ENCODE measurements at regions not wholly inside any gene's neighbourhood (a gene's known extent, or its start where the extent isn't known, plus 50 kb on each side); places are given as distances from the start of the nearest gene placed in this dataset.

DNA sequence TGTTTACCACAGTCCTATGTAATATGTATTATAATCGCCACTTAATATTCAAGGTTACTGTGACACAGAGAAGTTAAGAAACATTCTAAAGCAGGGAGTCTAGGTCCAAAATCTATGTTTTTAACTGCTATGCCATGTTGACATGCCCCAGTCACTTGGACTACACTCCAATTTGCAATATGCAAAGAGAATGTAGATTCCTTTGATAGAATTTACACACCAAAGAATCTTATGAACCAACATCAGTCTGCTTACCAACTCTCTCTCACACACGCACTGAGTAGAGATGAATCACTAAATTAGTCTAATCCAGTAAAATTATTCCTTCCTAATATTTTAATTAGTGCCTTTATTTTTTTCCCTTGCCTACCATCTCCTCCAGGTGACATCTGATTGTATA lies 266.2 kb downstream of the OLFM3 start:
- CTCF ChIA-PET: no interaction called here
- TF ChIP-seq, protein P1, sequence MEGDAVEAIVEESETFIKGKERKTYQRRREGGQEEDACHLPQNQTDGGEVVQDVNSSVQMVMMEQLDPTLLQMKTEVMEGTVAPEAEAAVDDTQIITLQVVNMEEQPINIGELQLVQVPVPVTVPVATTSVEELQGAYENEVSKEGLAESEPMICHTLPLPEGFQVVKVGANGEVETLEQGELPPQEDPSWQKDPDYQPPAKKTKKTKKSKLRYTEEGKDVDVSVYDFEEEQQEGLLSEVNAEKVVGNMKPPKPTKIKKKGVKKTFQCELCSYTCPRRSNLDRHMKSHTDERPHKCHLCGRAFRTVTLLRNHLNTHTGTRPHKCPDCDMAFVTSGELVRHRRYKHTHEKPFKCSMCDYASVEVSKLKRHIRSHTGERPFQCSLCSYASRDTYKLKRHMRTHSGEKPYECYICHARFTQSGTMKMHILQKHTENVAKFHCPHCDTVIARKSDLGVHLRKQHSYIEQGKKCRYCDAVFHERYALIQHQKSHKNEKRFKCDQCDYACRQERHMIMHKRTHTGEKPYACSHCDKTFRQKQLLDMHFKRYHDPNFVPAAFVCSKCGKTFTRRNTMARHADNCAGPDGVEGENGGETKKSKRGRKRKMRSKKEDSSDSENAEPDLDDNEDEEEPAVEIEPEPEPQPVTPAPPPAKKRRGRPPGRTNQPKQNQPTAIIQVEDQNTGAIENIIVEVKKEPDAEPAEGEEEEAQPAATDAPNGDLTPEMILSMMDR (IDR thresholded peaks at IDR 0.05; ENCODE audit: insufficient read depth, low read depth, low read length): no peak
- no peak for DNase-seq (ENCODE audit: low read depth)
- POLR2A ChIA-PET: no interaction called here
- no peak overlapping the region for H3K4me3 ChIP-seq (ENCODE audit: low read depth, low read length)
- no peaks in the 10 kb centered on the region for H3K36me3 ChIP-seq (ENCODE audit: control insufficient read depth, insufficient read depth, low read length)
- H3K27me3 ChIP-seq (ENCODE audit: control insufficient read depth, insufficient read depth, low read length): no peaks in the 10 kb centered on the region

DNA sequence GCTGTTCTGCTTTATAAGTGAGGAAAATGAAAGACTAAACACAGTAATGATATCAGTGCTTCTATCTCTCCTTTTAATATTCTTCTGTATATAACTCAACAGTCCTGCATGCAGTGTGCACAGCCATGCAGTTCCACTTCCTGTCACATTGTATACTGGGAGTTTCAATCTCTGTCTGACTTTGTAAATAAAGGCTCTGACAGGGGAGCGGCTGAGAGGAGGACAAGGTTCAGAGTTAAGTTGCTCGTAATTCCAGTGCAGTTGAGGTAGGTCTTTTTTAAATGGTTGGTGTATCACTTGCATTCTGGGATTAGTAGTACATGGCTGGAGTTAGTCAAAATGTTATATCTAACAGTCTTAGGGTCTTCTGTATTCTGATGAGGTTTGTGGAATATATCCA lies 264.5 kb downstream of the OLFM3 start:
- H3K4me3 ChIP-seq (ENCODE audit: low read depth, low read length): no peak overlapping the region
- no peaks in the 10 kb centered on the region for H3K27me3 ChIP-seq (ENCODE audit: control insufficient read depth, insufficient read depth, low read length)
- DNase-seq (ENCODE audit: low read depth): no peak
- TF ChIP-seq, protein P1 (IDR thresholded peaks at IDR 0.05; ENCODE audit: insufficient read depth, low read depth, low read length): no peak
- POLR2A ChIA-PET: no interaction called here
- no peaks in the 10 kb centered on the region for H3K36me3 ChIP-seq (ENCODE audit: control insufficient read depth, insufficient read depth, low read length)
- CTCF ChIA-PET: no interaction called here

DNA sequence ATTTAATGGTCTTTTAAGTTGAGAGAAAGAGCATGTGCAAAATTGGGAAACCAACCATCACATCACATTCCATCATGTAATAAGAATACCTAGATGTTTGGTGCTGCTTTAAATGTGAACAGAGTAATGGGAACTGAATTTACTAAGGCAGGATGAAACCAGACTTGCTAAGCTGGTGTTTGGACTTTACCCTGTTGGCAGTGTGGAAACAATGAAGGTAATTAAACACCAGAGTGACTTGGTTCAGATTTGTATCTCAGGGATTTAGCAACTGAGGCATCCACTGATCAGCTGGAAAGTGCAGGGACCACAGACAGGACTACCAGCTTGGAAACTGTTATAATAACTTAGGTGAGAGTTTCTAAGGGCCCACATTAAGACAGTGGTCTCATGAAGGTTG lies 263.4 kb downstream of the OLFM3 start:
- TF ChIP-seq, protein P1 (IDR thresholded peaks at IDR 0.05; ENCODE audit: insufficient read depth, low read depth, low read length): no peak
- no peaks in the 10 kb centered on the region for H3K36me3 ChIP-seq (ENCODE audit: control insufficient read depth, insufficient read depth, low read length)
- CTCF ChIA-PET: no interaction called here
- DNase-seq (ENCODE audit: low read depth): no peak
- H3K4me3 ChIP-seq (ENCODE audit: low read depth, low read length): no peak overlapping the region
- no peaks in the 10 kb centered on the region for H3K27me3 ChIP-seq (ENCODE audit: control insufficient read depth, insufficient read depth, low read length)
- POLR2A ChIA-PET: no interaction called here

DNA sequence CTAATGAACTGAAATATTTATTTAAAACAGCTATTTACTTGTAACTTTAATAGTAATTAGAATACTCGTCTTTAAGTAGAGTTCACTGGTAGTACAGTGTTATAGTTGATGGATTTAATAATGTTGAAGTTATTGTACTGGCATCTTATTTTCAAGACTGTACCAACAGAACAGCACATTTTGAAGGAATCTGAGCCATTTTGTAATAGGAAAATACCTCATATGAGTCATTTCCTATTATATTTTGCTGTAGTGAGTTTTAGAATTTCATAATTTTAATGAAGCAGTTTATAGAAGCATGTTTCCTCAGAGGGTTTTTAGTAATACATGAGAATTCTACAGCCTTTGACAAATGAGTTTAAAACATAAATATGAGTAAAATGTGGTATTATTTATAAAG lies 258.3 kb downstream of the OLFM3 start:
- POLR2A ChIA-PET: no interaction called here
- Histone ChIP-seq H3K27me3 (ENCODE audit: control insufficient read depth, insufficient read depth, low read length) (no peaks in the 10 kb centered on the region), H3K36me3 (ENCODE audit: control insufficient read depth, insufficient read depth, low read length) (no peaks in the 10 kb centered on the region), H3K4me3 (ENCODE audit: low read depth, low read length) (no peak overlapping the region)
- DNase-seq (ENCODE audit: low read depth): no peak
- CTCF ChIA-PET: no interaction called here
- TF ChIP-seq, protein P1 (IDR thresholded peaks at IDR 0.05; ENCODE audit: insufficient read depth, low read depth, low read length): no peak

DNA sequence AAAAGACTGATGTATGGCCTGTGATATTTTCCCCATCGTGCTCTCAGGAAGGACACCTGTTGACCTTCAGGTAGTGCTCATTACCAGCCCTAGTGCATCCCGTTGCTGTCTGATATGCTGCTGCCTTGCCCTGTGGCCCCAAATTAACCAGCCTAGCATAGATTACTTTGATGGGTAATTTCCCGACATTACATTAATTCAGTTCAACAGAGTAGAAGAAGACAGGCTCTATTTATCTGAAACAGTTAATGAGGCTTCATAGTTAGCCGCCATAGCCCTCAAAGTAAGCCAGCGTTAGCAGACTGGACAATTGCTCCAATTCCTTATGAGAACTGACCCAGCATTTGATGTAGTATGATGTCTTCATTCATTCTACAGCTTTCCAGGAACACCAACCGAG lies 257.6 kb downstream of the OLFM3 start:
- CTCF ChIA-PET: no interaction called here
- H3K4me3 ChIP-seq (ENCODE audit: low read depth, low read length): no peak overlapping the region
- POLR2A ChIA-PET: no interaction called here
- no peaks in the 10 kb centered on the region for H3K36me3 ChIP-seq (ENCODE audit: control insufficient read depth, insufficient read depth, low read length)
- TF ChIP-seq, protein P1 (IDR thresholded peaks at IDR 0.05; ENCODE audit: insufficient read depth, low read depth, low read length): no peak
- DNase-seq (ENCODE audit: low read depth): no peak
- no peaks in the 10 kb centered on the region for H3K27me3 ChIP-seq (ENCODE audit: control insufficient read depth, insufficient read depth, low read length)
